Loucy (cell line): ENCODE measurements at regions not wholly inside any gene's neighbourhood (a gene's known extent, or its start where the extent isn't known, plus 50 kb on each side); places are given as distances from the start of the nearest gene placed in this dataset.

ENCODE experiments used
- H2AFZ ChIP-seq: fragments of 200-600 bp; sonication (generic); 2 replicates; pipeline ENCODE4 v1.6.0; 2016; ENCODE audit warnings: antibody characterized with exemption, mild to moderate bottlenecking, low read length, moderate library complexity
- H3F3A ChIP-seq: fragments of 200-600 bp; 2 replicates; pipeline ENCODE4 v1.6.0; 2016; ENCODE audit warnings: antibody characterized with exemption, low read depth, mild to moderate bottlenecking
- H3K27me3 ChIP-seq: fragments of 200-600 bp; sonication (generic); 2 replicates; pipeline ENCODE4 v1.6.1; 2014; ENCODE audit warnings: low read length, mild to moderate bottlenecking; ENCODE audit not compliant: insufficient read depth, poor library complexity, severe bottlenecking
- H3K36me3 ChIP-seq: fragments of 200-600 bp; sonication (generic); 2 replicates; pipeline ENCODE4 v1.6.1; 2016; ENCODE audit warnings: low read length; ENCODE audit not compliant: insufficient read depth
- H3K4me1 ChIP-seq: fragments of 200-600 bp; sonication (generic); 2 replicates; pipeline ENCODE4 v1.5.1; 2014; ENCODE audit warnings: low read length, mild to moderate bottlenecking; ENCODE audit not compliant: insufficient read depth, poor library complexity, severe bottlenecking
- H3K4me2 ChIP-seq: fragments of 200-600 bp; sonication (generic); 2 replicates; pipeline ENCODE4 v1.6.0; 2014; ENCODE audit warnings: antibody characterized with exemption, low read length, low read depth, mild to moderate bottlenecking; ENCODE audit not compliant: poor library complexity, severe bottlenecking
- H3K4me3 ChIP-seq: fragments of 200-600 bp; sonication (generic); 2 replicates; pipeline ENCODE4 v1.5.1; 2014; ENCODE audit warnings: low read length, mild to moderate bottlenecking, mixed read lengths; ENCODE audit not compliant: poor library complexity, severe bottlenecking
- H3K79me2 ChIP-seq: fragments of 200-600 bp; sonication (generic); 2 replicates; pipeline ENCODE4 v1.6.1; 2014; ENCODE audit warnings: low read length; ENCODE audit not compliant: insufficient read depth
- H3K9ac ChIP-seq: fragments of 200-600 bp; sonication (generic); 2 replicates; pipeline ENCODE4 v1.6.0; 2014; ENCODE audit warnings: mild to moderate bottlenecking, low read depth, low read length, moderate library complexity; ENCODE audit not compliant: poor library complexity, severe bottlenecking
- H3K9me2 ChIP-seq: fragments of 200-600 bp; sonication (generic); replicated peaks from 2 replicates; pipeline ENCODE4 v1.6.1; 2016; ENCODE audit warnings: low read depth, low read length, mixed read lengths
- H3K9me3 ChIP-seq: fragments of 200-600 bp; sonication (generic); 2 replicates; pipeline ENCODE4 v1.6.1; 2014; ENCODE audit warnings: mild to moderate bottlenecking, antibody characterized with exemption, low read length, low read depth; ENCODE audit not compliant: insufficient read depth
- H4K20me1 ChIP-seq: fragments of 200-600 bp; sonication (generic); 2 replicates; pipeline ENCODE4 v1.6.0; 2014; ENCODE audit warnings: antibody characterized with exemption, low read length, mild to moderate bottlenecking; ENCODE audit not compliant: insufficient read depth, poor library complexity, severe bottlenecking
- EZH2phosphoT487 ChIP-seq: fragments of 200-600 bp; IDR thresholded peaks from 2 replicates; pipeline ENCODE4 v1.6.1; 2018; ENCODE audit warnings: antibody characterized with exemption, mild to moderate bottlenecking, moderate library complexity, borderline replicate concordance
- TF ChIP-seq, protein P1 (sequence below): fragments of 200-600 bp; sonication (generic); conservative IDR thresholded peaks from 2 replicates; pipeline ENCODE4 v1.5.1; 2014; ENCODE audit warnings: mild to moderate bottlenecking, antibody characterized with exemption, low read length

DNA sequence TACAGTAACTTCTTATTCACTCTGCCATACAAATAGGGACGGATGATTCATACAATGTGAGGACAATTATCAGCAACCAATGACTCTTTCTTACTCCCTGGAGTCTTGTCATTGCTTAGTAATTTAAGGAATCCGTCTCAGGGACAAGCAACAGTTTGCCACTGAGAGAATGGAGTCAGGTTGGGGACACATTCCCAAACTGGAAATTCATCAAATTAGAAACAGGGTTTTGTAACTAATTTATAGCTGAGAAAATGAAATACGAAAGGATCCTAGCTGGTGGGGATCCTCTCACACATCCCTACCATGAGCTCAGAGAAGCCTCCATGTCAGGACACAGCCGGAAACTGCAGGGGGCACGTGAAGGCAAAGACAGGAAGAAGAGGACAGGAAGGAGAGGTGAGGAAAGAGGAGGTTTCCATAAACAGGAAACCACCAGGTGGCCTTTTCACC, 50.4 kb upstream of the KDR start:
- Histone ChIP-seq H3K36me3 (no peaks in the 10 kb centered on the region), H3K4me1 (no peaks in the 10 kb centered on the region), H3K79me2 (no peaks in the 10 kb centered on the region), H3K27me3 (no peaks in the 10 kb centered on the region), H3F3A (no peaks in the 10 kb centered on the region), H3K9me3 (no peaks in the 10 kb centered on the region), H2AFZ (no peak overlapping the region), H4K20me1 (no peaks in the 10 kb centered on the region), H3K9ac (no peak overlapping the region), H3K4me3 (no peak overlapping the region), H3K4me2 (no peak overlapping the region), H3K9me2 (no peaks in the 10 kb centered on the region)
- TF ChIP-seq, protein P1, sequence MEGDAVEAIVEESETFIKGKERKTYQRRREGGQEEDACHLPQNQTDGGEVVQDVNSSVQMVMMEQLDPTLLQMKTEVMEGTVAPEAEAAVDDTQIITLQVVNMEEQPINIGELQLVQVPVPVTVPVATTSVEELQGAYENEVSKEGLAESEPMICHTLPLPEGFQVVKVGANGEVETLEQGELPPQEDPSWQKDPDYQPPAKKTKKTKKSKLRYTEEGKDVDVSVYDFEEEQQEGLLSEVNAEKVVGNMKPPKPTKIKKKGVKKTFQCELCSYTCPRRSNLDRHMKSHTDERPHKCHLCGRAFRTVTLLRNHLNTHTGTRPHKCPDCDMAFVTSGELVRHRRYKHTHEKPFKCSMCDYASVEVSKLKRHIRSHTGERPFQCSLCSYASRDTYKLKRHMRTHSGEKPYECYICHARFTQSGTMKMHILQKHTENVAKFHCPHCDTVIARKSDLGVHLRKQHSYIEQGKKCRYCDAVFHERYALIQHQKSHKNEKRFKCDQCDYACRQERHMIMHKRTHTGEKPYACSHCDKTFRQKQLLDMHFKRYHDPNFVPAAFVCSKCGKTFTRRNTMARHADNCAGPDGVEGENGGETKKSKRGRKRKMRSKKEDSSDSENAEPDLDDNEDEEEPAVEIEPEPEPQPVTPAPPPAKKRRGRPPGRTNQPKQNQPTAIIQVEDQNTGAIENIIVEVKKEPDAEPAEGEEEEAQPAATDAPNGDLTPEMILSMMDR, result no peak
- no peak for TF ChIP-seq EZH2phosphoT487

DNA sequence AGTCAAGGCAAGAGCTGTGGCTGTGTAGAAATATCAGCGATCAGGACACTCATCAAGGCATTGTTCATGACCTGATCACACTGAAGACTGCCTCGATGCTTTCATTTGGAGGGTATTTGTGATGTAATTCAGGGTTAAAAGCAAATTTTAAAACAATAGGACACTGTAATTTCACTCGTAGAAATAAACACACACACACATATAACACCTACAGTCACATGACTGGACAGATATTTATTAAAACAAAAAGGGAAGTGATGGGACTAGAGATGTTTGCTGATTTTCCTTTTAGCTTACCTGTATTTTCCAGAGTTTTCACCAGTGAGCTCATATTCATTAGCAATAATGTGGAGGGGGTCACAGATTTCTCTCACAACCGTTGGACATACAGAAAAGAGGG, 51.1 kb upstream of the KDR start:
- Histone ChIP-seq H3K4me1 (peaks cover 4% of the 10 kb centered on the region), H3K4me3 (no peak overlapping the region), H4K20me1 (no peaks in the 10 kb centered on the region), H3K9ac (no peak overlapping the region), H2AFZ (no peak overlapping the region), H3K79me2 (no peaks in the 10 kb centered on the region), H3K9me3 (no peaks in the 10 kb centered on the region), H3K36me3 (no peaks in the 10 kb centered on the region), H3K27me3 (no peaks in the 10 kb centered on the region), H3F3A (no peaks in the 10 kb centered on the region), H3K4me2 (no peak overlapping the region), H3K9me2 (no peaks in the 10 kb centered on the region)
- TF ChIP-seq, protein P1, result no peak
- TF ChIP-seq EZH2phosphoT487, result no peak

DNA sequence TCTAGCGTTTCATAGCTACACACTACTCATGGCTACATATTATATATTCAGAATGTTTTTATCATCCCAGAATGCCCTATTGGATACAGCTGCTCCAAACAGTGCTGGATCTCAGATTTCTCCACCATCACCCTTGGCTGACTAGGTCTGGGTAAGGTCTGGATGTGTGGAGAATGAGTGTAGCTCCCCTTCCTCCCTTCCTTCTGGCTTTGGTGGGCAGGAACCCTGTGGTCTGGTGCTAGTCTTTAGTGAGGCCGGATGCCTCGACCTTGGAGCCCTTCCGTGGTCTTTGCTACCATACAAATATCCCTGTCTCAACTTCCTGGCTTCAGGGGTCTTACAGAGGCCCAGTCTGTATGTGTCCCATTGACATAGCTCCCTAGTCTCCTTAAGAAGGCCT, 52.1 kb upstream of the KDR start:
- no peaks in the 10 kb centered on the region for H3K79me2 ChIP-seq
- no peaks in the 10 kb centered on the region for H3F3A ChIP-seq
- no peaks in the 10 kb centered on the region for H4K20me1 ChIP-seq
- no peaks in the 10 kb centered on the region for H3K36me3 ChIP-seq
- no peak overlapping the region for H2AFZ ChIP-seq
- no peak overlapping the region for H3K9ac ChIP-seq
- H3K4me3 ChIP-seq, result no peak overlapping the region
- TF ChIP-seq, protein P1, result no peak
- no peak for TF ChIP-seq EZH2phosphoT487
- H3K9me3 ChIP-seq, result no peaks in the 10 kb centered on the region
- H3K4me2 ChIP-seq, result no peak overlapping the region
- peaks cover 12% of the 10 kb centered on the region for H3K4me1 ChIP-seq
- H3K27me3 ChIP-seq, result no peaks in the 10 kb centered on the region
- H3K9me2 ChIP-seq, result no peaks in the 10 kb centered on the region
